Activated T-cell treated with anti-CD3 and anti-CD28 coated beads, Interleukin-2, amount 50 U/mL, for 48 hours (primary cell): ENCODE measurements at regions not wholly inside any gene's neighbourhood (a gene's known extent, or its start where the extent isn't known, plus 50 kb on each side); places are given as distances from the start of the nearest gene placed in this dataset.

Experiments
- DNase-seq, 2 experiments: peaks; one replicate each; pipeline ENCODE4 v3.0.0-alpha.2; 2020

DNA sequence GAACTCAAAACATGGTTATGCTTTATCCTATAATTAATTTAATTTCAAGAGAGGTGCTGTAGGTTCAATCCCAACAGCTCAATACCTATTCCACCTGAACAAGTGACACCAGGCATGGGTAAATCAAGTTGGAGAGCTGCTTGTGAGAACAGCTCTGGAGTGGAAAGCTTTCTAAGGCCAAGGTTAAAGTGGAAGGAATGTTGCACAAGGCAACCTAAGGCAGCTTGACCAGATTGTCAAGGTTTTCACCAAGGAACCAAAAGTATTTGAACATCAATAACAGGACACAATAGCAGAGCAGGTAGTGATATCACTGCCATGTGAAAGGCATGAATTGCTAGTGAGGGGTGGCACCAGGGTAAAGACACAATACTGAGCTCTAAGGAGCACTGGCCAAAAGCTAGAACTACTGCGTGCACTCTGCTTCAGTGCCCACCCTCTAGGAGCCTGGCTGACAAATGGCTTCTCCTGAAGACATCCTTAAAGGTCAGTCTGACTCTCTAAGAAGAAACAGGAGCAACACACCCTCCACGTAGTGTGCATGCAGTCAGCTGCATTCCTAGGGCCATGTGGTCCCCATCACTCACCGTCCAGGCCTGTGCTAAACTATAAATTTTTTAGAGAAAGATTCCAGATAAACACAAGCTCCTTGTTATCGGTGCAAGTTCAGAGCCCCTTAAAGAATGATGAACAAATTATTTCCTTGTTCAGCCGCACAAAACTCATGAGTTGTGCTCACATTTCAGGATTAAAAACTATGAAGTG, 677.7 kb upstream of the KLF4 start:
- DNase-seq = no peak

DNA sequence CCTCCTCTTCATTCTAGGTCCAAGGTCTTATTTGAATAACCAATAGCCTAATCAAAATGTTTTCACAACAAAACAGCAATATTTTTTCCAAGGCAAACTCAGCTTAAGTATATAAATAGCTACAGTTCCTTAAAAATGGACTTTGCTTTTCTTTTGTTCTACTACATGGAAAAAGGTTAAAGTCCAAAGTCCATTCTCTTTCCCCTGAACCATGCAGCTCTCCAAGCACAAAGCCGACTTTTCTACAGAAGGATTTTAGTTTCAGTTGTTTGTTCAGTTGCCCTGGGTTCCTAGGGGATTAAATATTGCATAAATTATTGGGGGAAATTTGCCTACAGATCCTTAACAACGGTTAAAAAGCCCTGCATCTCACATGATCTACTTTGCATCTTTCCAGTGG, 677.0 kb upstream of the KLF4 start:
- DNase-seq = no peak

DNA sequence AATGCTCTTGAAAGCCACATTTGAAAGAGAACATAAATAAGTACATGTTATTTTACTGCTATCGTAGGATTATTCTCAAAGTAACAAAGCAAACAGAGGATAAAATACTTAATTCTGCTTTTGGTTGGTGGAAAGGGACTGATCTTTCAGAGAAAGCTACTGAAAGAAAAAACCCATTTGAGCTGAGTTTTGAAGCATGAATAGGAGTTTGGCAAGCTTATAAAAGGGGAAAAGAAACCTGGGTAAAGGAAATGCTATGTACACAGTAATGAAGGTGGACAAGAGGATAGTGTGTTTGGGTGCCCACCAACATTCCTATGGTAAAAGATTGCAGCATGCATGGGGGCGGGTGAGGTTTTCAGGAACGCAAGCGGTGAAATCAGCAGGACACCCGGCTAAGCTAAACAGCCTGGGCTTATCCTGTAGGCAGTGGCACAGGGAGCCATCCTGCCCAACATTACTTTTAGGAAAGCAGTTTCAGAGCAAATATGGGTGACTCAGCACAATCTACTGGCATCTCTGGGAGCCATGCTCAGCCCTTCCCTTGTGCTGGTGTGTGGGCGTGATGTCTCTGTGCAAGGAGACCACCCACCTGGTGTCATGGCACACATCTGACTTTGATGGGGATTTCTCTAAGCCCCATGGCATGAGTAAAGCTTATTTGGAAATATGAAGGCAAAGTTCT, 673.9 kb upstream of the KLF4 start:
- DNase-seq = no peak

DNA sequence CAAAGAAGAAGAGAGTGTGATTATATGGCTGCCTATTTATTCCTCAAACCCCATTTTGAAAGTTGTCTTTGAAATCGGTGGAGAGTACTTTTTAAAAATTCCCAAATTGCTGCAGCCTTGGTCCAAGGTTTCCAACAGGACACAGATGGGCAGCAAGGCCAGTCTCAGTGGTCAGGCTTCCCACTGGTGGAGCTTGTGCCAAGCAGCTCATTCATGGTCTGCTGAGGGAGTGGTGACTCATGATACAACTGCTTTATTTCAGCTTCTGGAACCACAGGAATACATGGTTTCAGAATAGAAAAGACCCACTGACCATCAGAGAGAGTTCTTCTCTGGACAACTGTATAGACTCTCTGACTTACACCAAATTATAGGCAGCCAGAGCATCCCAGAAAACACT, 673.1 kb upstream of the KLF4 start:
- no peak for DNase-seq

DNA sequence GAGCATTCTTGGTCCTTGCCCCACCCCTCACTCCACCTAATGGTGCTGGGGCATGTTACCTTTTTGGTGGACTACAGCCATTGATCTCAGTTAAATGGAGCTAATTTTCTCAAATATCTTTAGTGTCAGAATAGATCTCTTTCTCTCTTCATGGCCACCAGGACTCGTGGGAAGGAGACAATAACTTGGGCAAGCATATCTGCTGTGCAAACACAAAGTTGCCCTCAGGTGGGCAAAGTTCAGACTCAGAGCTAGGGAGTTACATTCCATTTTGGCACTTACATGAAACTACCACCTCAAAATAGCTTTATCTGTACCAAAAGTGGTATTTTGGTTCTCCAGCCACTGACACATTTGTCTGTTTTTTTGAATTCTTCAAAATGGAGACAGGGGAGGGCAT, 671.9 kb upstream of the KLF4 start:
- no peak for DNase-seq

DNA sequence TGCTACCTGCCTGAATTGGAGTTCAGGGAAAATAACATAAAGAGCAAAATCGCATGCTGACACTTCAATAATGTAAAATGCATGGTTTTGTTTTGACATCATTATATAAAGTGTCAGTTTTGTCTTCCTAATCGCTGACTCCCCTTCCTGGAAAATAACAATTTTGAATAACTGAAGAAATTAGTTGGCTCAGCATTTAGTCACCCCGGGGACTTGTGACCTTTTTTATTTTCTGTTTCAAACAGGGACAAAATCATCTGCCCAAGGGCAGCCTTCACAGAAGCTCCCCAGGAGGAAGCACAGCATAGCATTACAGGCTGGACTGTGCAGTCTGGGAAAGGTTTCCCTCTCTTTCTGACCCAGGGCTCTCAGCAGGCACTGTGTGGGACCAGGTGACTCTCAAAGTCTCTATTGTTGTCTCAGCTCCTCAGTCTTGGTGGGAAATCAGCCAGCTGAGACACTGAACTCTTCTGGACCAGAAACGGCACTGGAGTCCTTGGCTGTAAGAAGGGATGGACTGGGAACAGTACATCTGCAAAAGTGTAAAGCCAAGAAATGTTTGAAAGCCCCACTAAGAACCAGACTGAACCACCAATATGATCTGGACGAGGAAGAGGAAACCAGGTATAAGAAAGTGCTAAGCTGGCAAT, 671.3 kb upstream of the KLF4 start:
- no peak for DNase-seq

DNA sequence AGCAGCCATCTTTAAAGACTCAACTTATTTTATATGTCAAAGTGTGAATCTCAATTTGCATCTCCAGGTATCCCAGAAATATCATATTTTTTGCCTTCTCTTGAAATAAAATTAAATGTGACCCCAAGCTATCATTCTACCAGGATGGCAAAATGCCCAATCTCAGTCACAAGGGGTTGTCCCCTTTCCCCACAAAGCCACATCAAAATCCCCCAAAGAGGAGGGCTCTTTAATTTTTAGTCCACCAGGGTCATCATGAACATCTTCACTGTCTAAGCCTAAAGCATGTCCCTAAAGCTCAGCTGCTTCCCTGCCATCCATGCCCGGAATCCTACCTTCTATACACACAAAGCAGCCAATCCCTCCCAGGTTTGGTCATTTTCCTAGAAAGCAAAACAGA, 670.5 kb upstream of the KLF4 start:
- DNase-seq = no peak

DNA sequence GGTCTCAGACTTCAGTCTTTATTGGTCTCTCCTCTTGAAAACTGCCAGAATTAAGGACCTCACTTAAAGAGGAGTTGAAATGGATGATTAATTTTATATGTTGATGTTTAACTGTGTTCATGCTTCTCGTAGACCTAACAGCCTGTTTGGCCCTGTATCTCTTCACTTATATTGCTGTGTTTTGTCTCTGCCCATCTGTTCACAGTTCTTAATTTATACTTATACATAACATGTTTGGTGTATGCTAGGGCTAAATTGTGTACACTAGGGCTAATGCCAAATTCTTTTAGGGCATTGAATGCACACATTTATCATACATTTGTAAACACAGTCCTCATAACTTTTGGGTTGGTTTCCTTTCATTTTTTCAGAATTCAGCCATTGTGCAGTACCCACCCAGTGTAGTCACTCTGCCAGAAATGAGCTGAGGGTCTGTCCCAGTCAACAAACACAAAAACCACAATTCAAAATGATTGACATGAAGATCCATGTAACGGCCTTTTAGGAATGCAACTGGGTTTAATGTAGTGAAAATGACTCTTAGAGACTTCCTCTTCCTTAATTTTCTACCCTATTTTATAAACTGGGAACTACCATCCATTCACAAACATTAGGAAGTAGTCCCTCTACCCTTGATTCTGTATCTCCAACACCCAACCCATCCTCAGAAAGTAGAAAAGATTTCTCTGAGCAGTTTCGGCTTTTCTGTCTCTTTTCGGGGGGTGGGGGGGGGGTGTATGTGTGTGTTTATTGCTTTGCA, 668.8 kb upstream of the KLF4 start:
- no peak for DNase-seq

DNA sequence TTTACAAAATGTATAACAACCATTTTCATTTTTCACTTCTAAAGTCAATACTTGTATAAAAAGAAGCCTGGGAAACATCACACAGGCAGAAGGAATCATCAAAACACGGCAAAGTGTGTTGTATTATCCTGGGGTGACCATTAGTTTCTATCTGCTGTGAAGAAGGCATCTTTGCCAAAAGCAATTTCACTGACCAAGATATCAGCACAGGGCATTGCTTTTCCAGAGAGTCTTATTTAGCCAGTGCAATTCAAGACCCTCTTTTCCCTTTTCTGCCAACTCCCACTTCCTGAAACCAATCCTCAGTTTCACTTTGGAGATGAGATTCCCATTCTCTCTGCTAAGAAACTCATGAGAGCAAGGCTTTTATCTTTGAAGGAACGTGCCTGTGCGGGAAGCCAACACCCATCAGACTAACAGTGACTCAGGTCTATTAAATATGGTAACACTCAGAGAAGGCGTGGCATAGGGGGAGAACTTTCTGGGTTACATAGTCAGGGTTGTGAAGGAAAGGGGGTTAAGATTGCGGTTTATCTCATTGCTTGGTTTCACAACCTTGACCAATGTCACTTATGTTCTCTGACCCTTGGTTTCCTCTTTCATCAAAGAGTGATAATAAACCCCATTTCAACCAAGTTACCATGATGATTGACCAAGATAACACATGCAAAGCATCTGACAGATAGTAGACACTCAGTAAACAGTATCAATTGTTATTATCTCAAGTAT, 666.9 kb upstream of the KLF4 start:
- no peak for DNase-seq

DNA sequence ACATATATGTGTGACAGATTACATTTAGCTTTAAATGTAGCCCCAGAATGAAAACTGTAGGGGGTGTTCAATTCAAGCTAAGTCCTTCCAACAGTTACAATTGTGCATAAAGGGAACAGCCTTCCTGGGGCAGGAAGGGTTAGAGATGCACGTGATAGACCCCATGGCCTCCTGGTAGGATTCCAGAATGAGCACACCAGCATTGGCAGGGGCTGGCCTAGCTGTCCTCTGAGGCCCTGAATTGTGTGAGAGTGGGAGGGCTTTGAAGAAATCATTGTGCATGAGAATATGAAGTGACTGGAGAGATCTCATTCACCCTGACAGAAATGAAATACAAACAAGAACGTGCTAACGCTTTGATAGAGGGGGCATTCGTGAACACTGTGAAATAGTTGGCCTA, 663.8 kb upstream of the KLF4 start:
- no peak for DNase-seq

DNA sequence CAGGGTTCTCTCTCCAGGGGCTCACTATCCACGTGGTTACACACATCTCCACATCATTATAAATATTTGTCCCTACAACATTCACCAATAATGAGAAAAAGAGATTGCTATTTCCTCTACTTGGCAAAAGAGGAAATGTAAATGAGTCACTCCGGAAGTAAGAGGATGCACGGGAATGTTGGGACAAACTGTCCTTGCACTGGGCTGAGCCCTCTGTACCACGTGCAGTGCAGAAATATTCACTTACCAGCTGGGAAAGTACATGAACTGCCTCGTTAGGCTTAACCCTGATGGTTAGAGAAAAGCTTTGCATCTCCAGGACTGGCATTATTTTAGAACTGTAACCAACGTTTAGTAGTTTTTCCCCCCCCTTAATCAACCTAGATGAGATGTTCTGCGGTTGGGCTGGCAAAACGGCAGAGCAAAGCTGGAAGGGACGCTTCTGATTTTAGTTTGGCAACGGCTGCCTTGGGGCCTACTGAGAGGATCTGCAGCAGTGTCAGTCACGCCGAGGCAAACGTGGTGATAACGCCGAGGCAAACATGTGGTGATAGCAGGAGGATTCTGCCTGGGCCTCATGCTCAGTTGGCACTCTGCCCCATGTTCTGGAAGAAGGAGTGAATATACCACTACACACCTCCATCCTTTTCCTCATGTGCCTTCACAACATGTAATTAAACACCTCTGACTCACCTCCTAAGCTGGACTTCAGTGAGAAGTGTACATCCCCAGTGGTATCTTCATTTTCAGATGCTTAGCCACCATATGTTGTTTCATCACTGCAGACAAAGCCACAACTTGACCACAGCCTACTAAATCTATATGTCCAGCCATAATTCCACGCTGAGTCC, 661.4 kb upstream of the KLF4 start:
- DNase-seq = no peak

DNA sequence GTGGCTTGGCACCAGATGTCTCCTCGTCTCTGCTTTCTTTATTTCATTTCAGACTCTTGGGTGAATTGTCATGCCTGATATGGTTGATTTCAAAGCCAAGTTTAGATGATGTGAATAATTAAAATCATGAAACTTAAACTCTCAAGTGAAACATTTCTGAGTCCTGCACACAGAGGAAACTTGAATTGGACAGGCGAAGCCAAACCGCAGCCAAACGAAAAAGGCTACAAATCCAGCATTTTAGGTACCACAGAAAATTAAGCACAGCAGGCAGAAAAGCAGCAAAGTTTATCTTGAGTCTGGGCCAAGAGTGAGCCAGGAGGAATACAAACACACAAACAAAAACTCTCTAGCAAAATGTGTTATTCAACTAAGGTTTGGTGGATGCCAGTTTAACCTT, 659.8 kb upstream of the KLF4 start:
- DNase-seq = no peak

DNA sequence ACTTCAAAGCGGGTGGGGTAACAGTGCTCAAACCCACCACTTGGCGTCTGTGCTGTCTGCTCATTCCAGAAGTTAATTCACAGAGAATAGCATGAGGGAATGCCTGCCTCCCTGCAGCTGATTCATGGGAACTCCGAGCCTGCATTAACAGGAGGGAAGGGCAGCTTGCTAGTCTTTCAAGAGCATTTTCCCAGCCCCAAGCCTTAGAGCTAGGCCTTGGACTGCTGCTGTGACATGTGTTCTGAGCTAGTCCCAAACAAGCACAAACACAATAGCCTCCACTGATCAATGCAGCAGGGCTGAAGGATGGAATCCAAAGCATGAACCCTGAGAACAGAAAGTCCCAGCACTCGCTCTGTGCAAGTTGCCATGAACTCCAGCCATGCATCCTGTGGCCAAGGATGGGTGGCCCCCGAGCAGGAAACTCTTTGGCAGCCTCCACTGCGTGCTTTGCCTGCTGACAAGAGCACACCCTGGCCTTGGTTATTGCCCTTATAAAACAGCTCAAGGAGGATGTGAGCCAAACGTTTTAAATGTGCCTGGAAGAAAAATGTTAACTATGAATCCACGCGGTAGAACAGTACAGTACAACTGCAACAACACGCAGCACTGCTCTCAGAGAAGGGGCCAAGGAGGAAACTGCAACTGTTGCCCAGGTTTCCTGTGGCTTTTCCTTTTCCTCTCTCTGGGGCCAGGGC, 653.1 kb upstream of the KLF4 start:
- no peak for DNase-seq

DNA sequence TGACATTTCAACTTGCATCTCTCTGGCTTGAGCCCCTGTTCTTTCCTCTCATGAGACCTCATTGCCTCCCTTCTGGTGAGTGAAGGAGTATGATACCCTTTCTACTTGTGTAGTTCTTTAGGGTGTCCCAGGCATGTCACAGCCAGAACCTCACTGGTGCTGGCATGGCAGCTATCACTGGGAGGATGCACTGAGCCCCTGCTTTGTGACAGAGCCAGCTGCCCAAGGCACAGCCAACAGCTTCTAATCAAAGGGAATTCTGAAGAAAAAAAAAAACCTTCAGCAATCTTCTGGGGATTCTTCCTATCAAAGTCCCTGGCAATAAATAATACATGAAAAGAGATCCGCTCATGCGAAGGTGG, 652.6 kb upstream of the KLF4 start:
- no peak for DNase-seq

DNA sequence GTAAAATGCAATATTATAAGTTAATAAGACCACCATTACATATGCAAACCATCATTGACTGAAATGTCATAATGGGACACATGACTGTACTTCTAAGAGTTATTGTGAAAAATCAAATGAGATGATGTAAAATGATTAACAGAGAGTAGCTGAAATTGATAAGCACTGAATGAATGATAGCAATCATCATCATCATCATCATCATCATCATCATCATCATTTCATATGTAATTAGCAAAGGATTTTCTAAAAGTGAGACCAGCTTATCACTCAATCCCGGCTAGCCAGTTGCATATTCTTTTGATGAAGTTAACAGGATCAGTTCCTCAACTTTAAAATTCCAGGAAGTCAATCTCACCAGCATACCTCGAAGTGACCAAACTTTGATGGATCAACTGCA, 650.3 kb upstream of the KLF4 start:
- no peak for DNase-seq

DNA sequence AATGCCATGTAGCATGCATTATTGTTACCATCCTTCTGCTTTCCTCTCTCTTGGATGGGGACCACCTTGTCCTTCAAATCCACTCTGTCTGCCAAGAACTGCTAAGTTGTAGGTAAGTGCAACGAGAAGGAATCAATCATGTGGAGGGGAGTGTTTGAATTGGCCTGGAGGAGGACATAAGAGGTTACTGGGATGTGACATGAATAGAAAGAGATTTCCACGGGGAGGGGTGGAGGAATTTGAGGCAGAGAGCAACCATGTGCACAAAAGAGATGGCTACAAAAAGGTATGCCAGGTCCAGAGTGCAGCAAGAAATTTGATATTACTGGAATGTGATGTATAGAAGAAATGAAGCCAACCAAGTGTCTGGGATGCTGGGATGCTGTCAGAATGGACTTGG, 648.9 kb upstream of the KLF4 start:
- DNase-seq = no peak

DNA sequence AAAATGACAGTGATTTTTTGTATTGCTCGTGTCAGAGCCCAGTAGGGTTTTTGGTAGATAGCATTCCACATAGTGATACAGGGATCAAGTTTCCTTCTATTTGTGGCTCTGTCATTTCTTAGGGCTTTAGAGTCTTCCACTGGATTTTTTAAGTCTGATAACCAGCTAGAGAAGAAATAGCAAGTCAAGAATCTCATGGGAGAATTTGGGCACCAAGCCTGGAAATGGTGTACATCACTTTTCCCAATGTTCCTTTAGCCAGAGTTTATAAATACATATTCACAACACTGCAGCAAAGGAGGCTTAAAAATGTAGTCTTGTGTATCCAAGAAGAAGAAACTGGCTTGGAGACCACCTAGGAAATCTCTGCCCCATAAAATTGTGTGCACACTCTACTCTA, 647.1 kb upstream of the KLF4 start:
- DNase-seq = no peak

DNA sequence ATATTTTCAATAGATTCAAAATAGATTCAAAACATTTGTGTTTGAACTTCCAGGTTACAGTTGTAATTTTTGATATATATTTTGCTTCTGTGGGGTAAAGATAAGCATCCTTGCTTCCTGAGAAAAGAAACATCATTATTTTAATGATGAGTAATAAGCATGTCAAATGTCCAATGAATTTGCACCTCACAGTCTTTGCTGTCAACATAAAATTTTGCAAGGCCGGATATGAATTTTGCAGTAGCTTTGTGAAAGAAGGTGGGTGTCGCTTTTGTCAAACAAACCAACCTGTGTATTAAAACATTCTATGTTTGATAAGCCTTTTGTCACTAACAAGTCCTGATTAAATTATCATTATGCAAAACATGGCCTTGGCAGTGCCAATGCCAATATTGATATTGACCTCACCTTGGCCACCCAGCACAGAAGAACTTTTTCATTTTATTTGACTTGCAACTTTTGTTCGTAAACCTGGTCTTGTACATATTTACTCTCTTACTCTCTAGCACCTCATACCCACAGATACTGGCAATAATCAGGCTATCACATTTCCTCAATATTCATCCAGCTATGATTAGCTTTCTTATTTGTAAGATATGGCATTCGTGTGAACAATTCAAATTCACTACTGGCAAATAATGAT, 645.0 kb upstream of the KLF4 start:
- DNase-seq = no peak

DNA sequence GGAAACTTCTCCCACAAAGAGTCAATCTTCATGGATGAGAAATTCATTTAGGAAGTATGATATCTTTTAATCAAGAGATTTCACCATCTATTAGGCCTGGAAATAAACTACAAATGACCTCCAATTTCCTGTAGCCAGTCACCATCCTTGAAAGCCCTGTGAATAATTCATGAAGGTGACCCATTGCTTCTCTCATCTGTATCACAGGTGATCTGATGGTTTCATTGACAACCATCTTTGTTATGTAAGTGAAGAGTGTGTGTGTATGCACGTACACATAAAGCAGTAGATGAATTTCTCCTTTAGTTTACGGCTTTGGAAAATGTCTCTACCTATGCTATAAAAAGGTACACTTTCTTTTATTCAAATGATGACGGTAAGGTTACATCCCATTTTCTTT, 644.1 kb upstream of the KLF4 start:
- DNase-seq = no peak

DNA sequence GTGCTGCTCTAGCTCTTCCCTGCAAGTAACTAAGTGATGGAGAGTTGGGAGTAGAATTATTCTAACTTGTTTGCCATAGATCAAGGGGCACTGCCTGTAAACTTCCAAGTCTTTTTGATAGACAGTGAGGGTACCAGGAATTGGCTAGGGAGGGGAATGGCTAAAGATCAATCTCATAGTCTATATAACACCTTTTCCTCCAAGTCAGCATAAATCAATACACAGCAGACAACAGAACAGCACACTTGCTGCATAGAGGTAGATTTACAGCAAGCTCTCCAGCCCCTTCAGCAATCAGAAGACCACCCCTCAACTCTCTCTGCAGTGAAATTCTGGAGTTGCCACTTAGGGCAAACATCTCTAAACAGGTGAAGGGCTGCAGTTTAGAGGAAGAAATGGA, 643.5 kb upstream of the KLF4 start:
- DNase-seq = no peak

DNA sequence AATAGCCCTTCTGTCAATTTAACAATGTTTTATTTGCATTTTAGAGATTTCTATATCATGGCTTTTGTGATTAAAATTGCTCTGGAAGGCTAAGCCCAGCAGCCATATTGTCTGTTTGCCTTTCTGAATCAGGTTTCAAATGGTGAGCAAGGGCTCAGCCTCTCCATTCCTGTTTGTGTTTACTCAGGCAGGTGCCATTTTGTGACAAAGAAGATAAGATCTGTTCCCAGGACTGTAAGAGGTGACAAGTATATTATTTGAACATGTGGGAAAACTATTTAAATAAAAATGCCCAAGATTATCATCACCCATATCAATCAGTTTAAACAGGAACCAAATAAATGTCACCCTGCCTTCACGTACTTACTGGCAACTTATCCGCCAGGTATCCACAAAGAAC, 641.3 kb upstream of the KLF4 start:
- DNase-seq = no peak
